Fibroblast of gingiva (primary cell): ENCODE measurements at regions not wholly inside any gene's neighbourhood (a gene's known extent, or its start where the extent isn't known, plus 50 kb on each side); places are given as distances from the start of the nearest gene placed in this dataset.

Source experiments
- DNase-seq: peaks from one replicate; pipeline ENCODE4 v3.0.0-alpha.2; 2011; ENCODE audit warnings: low read depth

DNA sequence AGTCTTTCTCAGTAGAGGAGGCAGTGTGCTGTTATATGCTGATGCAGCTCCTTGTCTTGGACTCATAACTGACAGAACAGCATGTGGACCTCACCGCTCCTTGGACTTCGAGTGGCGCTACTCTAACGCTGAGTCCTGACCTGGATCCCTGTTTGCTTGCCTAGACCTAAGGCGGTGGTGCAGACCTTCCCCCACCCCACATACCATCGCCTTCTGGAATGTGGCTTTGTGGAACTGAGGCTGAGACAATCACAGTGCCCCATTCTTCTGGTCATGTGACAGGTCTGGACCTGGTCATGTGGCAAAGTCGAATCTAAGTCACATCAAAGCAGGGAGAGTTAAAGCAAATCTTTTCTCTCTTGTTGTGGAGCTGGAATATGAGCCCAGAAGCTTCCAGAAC lies 190.7 kb upstream of the MKI67 start:
- no peak for DNase-seq

DNA sequence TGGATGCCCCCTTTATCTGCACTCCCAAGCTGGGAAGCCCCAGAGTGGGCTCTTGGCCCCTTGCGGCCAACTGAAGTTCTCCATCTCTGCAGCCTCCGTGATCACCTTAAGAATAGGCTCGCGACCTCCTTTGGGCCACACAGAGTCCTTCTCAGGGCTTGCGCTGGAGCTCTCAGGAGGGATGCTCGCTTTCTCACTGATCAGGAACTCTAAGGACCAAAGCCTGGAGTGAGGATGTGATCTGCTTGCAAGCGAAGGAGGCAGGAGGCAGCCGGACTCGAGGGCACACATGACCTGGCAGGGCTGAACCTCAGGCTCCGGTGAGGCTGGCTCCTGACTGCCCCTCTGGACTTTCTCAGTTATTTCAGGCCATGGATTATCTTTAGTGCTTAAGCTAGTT lies 192.1 kb upstream of the MKI67 start:
- DNase-seq, result no peak

DNA sequence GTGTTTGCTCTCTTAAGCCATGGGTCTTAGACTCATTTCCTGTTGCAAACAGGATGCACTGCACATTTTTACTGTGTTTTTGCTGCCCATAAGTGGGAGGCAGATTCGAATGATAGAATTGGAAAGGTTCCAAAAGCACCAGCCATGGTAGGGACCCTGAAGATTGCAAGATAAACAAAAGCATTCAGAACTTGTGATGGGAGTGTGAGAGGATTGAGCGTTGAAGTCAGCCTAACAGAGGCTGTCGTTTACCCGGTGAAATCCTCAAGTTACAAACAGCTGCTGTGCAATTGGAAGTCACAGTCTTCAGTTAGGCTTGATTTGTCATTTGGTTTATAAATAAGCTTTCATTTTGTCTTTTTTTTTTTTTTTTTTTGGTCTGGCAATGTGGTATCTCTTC lies 192.7 kb upstream of the MKI67 start:
- DNase-seq, result no peak

DNA sequence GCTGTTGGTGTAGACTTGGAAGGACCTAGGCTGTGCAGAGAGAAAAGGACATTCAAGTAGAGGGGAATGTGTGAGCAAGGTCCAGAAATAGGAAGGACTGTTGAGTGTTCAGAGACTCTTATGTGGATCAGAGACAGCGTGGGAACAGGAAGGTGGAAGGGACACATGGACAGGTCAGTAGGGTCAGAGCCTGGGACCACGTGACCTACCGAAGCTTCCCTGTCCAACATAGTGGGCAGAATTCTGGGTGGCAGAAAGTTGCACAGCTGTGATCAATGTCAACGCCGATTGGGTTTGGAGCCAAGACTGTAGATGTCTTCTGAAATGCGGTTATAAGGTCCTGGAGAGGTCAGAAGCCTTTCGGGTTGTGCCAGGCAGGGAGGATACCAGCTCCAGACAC lies 195.9 kb upstream of the MKI67 start:
- no peak for DNase-seq

DNA sequence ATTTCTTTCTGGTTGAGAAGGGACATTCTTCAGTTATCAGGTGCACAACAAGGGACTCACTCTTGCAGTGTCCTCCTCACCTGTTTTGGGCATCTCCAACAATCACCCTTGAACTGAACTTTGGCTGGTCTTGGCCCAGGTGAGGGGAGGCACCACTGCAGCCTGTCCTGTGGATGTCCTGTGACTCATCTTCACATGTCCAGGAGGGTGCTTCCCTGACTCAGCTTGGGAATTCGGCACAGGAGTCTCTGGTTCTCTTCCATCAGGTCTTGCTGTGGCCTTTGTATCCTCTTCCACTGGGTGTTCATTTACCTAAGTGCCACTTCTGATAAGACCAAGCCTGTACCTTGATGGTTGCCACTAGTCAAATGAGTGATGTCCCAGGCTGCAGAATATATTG lies 196.7 kb upstream of the MKI67 start:
- no peak for DNase-seq

DNA sequence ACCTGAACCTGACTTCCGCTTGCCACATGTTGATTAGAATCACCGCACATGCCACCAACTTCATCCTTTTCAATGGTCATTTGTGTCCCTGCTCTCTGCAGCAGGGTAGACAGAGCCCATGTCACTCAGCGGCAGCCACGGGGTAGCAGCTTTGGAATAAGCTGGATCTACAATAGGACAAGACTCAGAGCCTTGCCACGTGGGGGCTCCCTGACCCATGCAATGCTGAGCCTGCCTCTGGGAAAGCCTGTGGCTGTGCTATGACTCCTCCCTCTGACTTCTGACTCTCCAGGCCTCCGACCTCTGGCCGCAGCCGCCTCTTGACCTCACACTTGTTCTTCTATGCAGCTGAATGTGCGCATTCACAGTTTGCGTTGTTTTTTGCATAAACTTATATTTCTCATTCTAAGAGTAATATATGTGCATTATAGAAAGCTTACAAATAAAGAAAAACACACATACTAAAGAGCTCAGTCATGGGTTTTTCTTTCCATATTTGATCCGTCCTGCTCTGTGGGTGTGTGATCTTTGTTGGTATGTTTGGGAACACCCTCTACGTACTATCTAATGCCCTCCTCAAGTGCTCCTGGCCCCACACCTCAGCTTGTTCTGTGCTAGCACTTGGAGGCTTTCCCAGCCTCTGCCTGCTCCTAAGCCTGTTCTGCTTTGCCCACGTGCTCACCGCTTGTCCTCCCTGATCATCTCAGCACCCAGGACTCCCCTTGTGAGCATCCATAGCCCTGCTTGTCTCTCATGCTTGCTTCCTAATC lies 198.0 kb upstream of the MKI67 start:
- no peak for DNase-seq

DNA sequence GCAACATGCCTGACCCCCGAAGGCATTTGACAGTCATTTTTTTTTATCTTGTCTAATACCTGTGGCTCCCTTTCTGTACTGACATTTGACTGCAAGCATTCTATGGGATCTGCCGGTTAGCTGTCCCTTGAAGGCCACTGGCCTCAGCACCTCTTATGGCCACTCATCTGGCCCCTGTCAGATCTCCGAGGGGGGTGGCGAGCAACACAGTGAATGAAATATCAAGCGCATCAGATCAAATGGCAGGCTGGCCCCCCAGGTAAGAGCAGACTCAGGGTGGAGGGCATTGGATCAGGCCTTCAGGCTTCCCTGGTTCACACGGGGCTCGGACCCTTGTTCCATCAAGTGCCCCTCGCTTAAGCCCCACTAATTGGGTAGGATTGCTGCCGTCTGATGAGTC lies 199.6 kb upstream of the MKI67 start:
- DNase-seq, result no peak

DNA sequence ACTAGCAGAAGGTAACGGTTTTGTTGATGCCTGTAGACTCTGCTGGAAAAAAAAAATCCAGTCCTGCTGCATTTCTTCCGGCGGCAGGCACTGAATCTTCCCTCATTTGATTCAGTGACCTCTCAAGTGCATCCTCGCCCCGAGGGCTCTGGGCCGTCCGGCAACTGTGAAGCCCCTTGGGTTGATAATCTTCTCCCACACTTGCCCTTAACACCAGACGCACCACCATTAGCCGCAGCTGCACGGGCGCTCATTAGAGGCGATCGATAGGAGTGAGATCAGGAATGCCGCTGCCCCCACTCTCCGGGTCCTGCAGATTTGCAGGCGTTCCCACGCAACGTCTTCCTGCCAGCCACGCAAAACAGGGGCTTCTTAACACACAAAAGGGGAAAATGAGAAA lies 200.0 kb upstream of the MKI67 start:
- no peak for DNase-seq

DNA sequence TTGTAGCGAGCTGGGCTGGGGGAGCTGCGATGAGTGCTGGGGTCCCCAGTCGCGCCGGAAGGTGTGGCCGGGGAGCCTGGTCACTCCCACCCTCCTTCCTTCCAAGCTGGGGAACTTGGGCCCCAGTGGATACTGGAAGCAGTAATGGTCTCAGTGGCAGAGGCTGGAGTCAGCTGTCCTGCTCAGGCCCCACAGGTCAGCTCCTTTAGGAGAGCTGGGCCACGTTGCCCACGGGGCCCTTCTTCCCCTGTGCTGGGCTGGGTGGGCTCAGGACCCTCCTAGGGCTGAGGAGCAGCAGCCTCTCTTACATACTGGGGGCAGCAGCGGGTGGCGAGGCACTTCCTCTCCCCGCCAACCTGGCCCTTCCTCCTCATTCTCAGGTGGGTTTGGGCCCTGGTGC lies 200.6 kb upstream of the MKI67 start:
- no peak for DNase-seq

DNA sequence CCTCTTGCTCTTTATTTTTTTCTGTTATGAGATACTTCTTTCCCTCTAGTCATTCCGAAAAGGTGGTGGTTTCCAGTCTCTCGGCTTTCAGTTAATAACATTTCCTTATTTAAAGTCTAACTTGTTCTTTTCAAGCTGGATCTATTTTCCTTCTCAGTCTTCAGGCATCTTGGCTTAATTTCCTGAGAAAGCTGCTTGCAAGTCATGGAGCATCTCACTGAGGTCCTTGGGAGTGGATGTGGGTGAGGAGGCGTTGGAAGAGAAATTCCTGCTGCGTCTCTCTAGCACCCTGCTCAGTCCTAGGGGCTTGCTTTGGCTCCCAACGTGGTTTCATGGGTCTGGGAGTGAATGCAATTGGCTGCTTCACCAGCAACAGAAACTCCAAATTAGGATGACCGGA lies 210.2 kb upstream of the MKI67 start:
- DNase-seq, result no peak

DNA sequence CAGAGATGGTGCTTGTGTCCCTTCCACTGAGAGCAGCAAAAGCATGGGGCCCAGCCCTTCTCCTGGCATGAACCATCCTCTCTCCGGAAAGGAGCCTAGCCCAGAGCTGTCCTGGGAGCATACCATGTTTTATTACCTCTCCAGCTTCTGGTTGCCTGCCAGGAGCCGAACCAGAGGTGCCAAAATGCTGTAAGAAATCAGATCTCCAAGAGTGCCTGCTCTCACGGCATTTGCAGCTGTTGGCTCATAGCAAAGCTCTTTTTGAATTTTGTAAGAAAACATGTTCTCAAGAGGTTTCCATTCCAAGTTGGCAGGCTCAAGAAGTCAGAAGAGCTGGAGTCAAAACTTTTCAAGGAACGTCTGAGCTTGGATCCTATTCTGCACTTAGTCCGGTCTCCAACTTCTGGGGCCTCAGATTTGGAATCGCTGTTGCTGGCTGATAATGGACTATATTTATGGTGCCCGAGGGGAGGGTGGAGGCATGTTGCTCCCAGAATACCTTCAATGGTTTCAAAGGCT lies 211.7 kb upstream of the MKI67 start:
- DNase-seq, result no peak

DNA sequence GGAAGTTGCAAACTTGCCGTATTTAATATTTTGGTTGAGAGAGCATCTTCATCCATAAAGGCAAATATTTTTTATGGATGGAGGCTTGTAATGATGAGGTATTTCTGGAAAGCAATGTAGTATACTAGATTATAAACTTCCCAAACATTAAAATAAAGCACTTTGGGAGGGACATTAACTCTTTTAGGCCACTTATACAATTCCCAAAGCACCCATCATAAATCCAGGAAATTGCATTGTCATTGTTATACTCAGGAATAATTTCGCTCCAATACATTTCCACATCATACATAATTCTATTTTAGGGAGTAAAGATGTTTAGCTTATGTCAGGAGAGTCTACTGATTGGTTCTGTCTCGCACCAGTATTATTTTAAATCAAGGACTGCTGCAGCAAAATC lies 212.7 kb upstream of the MKI67 start:
- DNase-seq, result no peak

DNA sequence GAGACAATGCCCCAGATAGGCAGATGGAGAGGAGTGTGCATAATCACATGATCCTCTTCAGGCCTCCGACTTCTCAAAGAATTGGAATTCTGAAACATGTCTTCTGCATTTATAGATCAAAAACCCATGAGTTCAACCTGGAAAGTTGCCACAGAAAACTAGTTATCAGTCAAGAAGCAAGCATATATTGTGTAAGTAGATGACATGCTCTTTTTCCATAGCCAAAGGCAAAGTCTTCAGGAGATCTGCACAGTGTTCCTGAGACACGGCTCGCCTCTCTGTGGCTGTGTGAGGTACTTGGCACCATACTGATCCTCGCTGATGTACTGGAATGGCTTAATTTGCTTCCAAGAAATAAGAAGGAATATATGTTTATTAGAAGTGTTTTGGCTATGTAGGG lies 213.5 kb upstream of the MKI67 start:
- DNase-seq, result no peak

DNA sequence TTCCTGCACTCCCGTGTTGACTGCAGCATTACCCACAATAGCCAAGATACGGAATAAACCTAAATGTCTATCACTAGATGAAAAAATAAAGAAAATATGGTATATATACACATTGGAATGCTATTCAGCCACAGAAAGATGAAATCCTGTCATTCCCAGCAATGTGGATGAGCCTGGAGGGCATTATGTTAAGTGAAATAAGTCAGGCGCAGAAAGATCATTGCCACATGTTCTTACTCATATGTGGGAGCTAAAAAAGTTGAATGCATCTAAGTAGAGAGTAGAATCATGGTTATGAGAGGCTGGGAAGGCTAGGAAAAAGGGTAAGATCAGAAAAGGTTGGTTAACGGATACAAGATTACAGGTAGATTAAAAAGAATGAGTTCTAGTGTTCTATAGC lies 219.1 kb upstream of the MKI67 start:
- no peak for DNase-seq

DNA sequence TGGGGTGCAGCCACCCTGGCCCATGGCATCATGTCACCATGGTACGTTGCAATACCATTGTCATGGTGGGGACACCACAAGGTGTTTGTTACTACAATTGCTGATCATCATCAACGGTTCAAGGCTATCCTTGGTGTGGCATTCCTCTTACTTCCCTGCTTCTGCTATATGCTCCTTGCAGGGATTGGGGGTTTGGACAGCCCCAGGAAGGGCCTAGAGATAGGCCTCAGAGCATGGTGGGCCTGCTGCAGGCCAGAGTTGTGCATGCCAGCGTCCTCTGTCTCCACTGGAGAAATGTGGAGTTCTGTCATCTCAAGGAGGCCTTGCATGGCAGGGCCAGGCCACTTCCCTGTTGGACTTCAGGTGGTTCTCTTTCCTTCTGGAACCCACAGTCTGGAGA lies 234.6 kb upstream of the MKI67 start:
- DNase-seq, result no peak

DNA sequence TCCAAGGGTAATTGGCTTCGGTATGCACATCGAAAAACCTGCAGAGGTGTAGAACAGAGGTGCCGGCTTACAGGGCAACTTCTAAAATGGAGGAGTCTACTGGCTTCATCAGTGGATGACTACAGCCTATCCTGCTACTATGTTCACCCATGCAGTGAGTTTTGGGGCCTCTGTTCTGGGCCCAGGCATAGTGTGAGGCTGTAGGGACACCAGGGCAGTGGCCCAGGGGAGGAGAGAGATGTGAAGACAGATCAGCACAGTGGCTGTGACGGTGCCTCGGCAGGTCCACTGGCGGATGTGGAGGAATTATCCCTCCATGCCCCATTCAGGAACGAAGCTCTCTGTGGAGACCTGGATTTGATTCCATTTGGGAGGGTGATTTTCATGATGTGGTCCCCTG lies 235.3 kb upstream of the MKI67 start:
- no peak for DNase-seq

DNA sequence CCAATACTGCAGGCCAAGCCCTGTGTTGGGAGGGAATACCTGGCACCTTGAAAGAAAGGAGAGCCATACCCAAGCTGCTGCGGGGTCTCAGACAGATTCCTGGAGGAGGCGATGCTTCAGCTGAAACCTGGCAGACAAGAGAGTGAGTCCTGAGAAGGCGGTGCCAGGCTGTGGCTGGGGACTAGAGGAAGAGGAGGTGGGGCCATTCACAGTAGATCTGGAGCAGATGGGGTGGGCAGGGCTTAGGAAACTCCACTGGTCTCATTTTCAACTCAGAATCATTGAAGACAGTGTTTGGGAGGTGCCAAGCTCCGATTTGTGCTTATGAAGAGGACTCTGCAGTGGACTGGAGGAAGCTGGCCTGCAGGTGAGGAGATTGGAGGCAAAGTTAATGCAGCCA lies 236.3 kb upstream of the MKI67 start:
- no peak for DNase-seq

DNA sequence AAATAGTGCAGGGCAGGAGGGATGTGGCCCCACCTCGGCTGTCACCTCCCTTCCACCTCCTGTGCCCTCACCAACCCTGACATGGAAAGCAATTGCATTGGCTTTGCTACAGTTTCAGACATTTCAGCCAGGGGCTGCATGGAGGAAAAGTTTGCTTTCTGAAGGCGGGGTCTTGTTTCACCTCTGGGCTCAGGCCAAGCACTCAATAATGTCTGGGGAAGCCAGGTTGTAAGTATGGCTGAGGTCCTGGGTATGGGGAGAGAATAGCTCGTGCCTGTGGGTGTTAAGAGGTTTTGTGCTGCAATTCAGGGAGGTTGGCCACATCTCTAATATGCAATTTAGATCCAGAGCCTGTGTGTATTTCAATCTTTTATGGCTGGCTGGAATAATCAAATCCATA lies 238.4 kb upstream of the MKI67 start:
- DNase-seq, result no peak

DNA sequence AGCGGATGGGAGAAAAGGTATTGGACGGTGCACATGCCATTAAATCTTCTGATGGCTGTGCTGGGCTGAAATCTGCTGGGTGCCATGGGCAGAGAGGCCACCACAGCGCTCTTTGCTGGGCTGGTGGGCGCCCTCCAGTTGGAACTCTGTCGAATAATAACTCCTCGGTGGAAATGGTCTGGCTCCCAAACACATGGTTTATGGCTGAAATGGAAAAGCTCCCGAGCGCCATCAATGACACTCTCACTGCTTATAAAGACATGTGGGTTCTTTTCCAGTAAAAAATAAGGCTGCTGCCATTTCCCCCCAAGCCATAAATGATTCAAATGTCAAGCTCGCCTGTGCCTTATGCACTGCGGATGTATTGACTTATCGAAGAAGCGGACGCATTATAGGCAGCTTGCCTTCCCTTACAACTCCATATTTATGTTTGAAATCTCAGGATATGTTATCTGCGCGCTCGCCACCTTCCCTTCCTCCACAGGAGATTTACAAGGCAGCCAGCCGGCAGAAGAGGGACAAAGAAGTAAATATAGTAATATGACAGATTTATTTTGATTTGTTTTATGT lies 239.0 kb upstream of the MKI67 start:
- DNase-seq, result no peak

DNA sequence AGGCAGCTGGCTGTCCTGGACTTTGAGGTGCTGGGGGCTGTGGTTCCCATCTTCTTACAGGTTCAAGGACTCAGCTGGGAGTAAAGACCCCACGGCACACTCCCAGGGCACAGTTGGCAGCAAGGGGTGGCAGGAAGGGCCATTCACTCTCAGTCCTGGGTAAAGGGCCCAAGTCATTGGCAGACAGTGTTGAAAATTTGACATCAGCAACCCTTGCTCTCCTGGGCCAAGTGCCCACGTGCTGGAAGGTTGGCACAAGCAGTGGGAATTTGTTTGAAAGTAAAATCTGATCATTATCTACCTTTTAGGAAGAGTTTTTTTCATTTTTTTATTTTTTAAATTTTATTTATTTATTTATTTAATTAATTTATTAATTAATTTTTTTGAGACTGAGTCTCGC lies 241.6 kb upstream of the MKI67 start:
- no peak for DNase-seq

DNA sequence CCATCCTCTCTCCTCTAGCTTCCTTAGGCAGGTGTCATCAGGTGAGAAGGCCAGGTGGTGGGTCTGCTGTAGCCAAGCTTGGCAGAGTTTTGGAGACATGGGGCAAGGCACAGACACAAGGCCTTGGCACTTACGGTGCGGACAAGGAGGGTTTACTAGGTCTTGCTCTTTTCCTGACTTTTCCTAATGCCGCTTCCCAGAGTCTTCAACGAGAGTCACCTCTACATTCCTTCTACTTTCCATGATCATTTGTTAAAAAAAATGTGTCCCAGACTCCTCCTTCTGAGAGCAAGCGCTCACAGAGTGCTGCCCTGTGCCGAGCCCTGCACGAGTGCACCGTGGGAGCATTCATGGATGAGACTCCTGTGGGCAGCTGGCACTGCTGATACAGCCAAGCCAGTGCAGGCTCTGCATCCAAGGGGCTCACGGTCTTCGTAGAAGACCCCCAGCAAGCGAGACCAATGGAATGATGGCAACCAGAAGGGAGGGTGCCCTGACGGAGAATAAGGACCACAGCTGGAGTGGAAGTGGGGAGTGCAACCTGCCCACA lies 243.0 kb upstream of the MKI67 start:
- DNase-seq, result no peak

DNA sequence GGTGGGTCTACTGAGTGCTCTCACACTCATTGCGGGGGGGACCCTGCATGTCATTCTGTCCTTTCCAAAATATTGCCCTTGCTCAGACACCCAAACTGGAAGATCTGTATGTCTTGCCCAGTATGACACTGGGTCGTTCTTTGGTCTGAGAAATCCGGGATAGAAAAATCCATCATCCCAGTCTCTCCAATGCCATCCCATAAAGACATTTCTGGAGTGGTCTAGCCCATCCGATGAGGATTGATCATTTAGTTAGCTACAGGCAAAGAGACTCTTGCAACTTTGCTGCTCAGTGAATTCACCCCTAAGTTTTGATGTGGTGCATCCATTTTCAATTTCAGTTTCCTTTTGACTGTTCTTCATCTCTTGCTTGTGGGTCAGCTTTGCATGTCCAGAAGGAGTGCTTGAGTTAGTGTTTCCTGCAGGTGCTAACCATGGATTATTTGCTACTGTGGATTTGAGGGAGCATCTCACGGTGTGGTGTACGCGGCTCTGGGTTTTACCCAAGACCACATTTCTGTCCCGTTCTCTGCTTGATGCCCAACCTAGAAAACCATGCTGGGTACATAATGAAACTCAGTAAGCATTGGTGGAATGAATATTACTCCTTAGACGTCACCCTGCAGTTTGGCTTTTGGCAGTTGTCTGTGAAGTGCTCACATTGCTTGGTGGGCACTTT lies 247.0 kb upstream of the MKI67 start:
- DNase-seq, result no peak

DNA sequence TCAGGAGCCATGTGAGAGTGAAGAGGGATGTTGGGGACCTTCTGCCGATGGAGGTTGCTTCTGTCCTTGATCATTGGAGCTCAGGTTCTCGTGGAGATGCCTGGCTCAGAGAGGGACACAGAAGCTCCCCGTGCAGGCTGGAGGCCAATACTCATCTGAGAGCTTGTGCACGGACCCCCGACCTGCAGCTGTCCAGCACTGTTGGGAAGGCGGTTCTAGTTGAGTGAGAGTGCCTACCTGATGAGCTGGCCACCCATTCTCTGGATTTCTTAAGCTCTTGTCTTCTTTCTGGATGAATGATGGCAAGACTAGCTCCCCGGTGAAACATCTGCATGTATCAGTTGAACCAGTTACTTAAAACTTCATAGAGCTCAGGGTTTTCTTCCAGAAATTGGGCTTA lies 247.6 kb upstream of the MKI67 start:
- no peak for DNase-seq
